Naive B cell (primary cell): ENCODE measurements at regions not wholly inside any gene's neighbourhood (a gene's known extent, or its start where the extent isn't known, plus 50 kb on each side); places are given as distances from the start of the nearest gene placed in this dataset.
"Not testable (repeated sequence)": the region's sequence is repeated elsewhere in the genome, so short reads cannot be mapped to it uniquely, and the experiment has no call there.

Experiments
- ATAC-seq, 2 donors: fragments of 150-1000 bp; cut with Tn5 transposase; 2 replicates each; pipeline ENCODE4 v1.10.0; 2021; ENCODE audit warnings: low read depth in 2 of 2, mild to moderate bottlenecking in 2 of 2, moderate library complexity in 2 of 2
- DNase-seq: peaks from one replicate; pipeline ENCODE4 v3.0.0; 2022
- H3K27ac Mint-ChIP-seq, 6 donors: one replicate each; pipeline ENCODE4 v1.8.0; 2020 to 2022; ENCODE audit warnings: mild to moderate bottlenecking in 6 of 6, mixed read lengths in 6 of 6, moderate library complexity in 5 of 6, inconsistent platforms in 2 of 6
- H3K27me3 Mint-ChIP-seq, 3 donors: one replicate each; pipeline ENCODE4 v1.8.0; 2021 to 2022; ENCODE audit warnings: mixed read lengths in 3 of 3, mild to moderate bottlenecking in 1 of 3
- H3K36me3 Mint-ChIP-seq, 2 donors: one replicate each; pipeline ENCODE4 v1.8.0; 2020 to 2022; ENCODE audit warnings: mixed read lengths in 2 of 2, inconsistent platforms in 1 of 2, mild to moderate bottlenecking in 1 of 2
- H3K4me1 Mint-ChIP-seq, 3 donors: one replicate each; pipeline ENCODE4 v1.8.0; 2020 to 2022; ENCODE audit warnings: mixed read lengths in 3 of 3, inconsistent platforms in 1 of 3, mild to moderate bottlenecking in 1 of 3, moderate library complexity in 1 of 3
- H3K4me3 Mint-ChIP-seq, 8 donors: one replicate each; pipeline ENCODE4 v1.8.0; 2020 to 2022; ENCODE audit warnings: mild to moderate bottlenecking in 8 of 8, mixed read lengths in 8 of 8, moderate library complexity in 8 of 8, inconsistent platforms in 2 of 8
- H3K9me3 Mint-ChIP-seq, 7 donors: one replicate each; pipeline ENCODE4 v1.8.0; 2020 to 2022; ENCODE audit warnings: mixed read lengths in 7 of 7, mild to moderate bottlenecking in 5 of 7, inconsistent platforms in 2 of 7, moderate library complexity in 1 of 7

GRCh38 chr4:153096344-153096743, 107.9 kb upstream of the TRIM2 start:
- ATAC-seq (no peak), DNase-seq (no peak)
- H3K4me1 Mint-ChIP-seq, result no peaks in the 10 kb centered on the region
- no peak overlapping the region for H3K27ac Mint-ChIP-seq
- no peaks in the 10 kb centered on the region for H3K36me3 Mint-ChIP-seq
- no peaks in the 10 kb centered on the region for H3K27me3 Mint-ChIP-seq
- no peaks in the 10 kb centered on the region for H3K9me3 Mint-ChIP-seq
- H3K4me3 Mint-ChIP-seq, result no peak overlapping the region

- Mint-ChIP-seq H3K27ac (no peak overlapping the region), H3K4me3 (no peak overlapping the region), H3K27me3 (no peaks in the 10 kb centered on the region), H3K4me1 (no peaks in the 10 kb centered on the region), H3K36me3 (no peaks in the 10 kb centered on the region), H3K9me3 (no peaks in the 10 kb centered on the region)
- ATAC-seq (no peak), DNase-seq (no peak)
Observed at GRCh38 chr4:153098427-153098826, 105.8 kb upstream of the TRIM2 start.

- no peak overlapping the region for H3K27ac Mint-ChIP-seq
- no peaks in the 10 kb centered on the region for H3K9me3 Mint-ChIP-seq
- peaks cover 0 to 6% of the 10 kb centered on the region in 2 donors for H3K36me3 Mint-ChIP-seq
- H3K4me1 Mint-ChIP-seq, result peaks cover 0 to 5% (median 0%) of the 10 kb centered on the region in 3 donors
- DNase-seq (no peak), ATAC-seq (no peak)
- peaks cover 0 to 10% (median 7%) of the 10 kb centered on the region in 3 donors for H3K27me3 Mint-ChIP-seq
- H3K4me3 Mint-ChIP-seq, result no peak overlapping the region
Observed at GRCh38 chr4:153099391-153100140, 104.7 kb upstream of the TRIM2 start.

DNA sequence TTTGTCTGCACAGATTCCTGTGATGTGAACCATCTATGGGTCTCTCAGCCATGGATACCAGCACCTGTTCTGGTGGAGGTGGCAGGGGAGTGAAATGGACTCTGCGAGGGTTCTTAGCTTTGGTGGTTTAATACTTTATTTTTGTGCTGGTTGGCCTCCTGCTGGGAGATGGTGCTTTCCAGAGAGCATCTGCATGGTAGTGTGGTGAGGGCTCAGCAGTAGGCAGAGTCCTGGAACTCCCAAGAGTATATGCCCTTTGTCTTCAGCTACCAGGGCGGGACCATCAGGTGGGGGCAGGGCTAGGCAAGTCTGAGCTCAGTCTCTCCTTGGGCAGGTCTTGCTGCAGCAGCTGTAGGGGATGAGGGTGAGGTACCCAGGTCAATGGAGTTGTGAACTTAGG, 97.5 kb upstream of the TRIM2 start:
- not testable (repeated sequence) for H3K4me3 Mint-ChIP-seq, DNase-seq, ATAC-seq
- H3K36me3 Mint-ChIP-seq, result peaks cover 0 to 20% of the 10 kb centered on the region in 2 donors
- H3K4me1 Mint-ChIP-seq, result peaks cover 0 to 21% (median 10%) of the 10 kb centered on the region in 3 donors
- H3K9me3 Mint-ChIP-seq, result peaks cover 0 to 16% (median 4%) of the 10 kb centered on the region in 7 donors
- H3K27ac Mint-ChIP-seq, result peak overlapping the region in 1 of 6 donors; percentile 28
- H3K27me3 Mint-ChIP-seq, result peaks cover 0 to 22% (median 19%) of the 10 kb centered on the region in 3 donors

DNA sequence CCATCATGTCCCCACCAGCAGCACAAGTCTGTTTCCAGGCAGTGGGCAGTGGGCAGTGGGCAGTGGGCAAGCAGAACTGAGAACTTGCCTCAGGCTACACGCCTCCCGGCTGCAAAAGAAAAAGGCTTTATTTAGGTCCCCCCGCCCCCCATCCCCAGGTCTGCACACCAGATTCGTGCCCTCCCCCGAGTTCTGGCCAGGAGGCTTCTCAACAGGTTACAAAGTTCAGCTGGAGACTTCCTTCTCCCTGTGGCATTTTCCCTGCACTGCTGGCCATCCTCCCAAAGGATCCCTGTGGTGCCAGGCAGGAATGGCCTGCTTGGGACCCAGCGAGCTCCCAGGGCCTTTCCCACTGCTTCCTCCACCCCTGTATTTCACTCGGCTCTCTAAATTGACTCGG, 97.0 kb upstream of the TRIM2 start:
- Mint-ChIP-seq H3K36me3 (peaks cover 0 to 20% of the 10 kb centered on the region in 2 donors), H3K4me1 (peaks cover 0 to 21% (median 10%) of the 10 kb centered on the region in 3 donors), H3K27ac (no peak overlapping the region), H3K4me3 (peak overlapping the region in 1 of 8 donors; percentile 32), H3K9me3 (peaks cover 0 to 16% (median 4%) of the 10 kb centered on the region in 7 donors), H3K27me3 (peaks cover 0 to 22% (median 19%) of the 10 kb centered on the region in 3 donors)
- ATAC-seq, result no peak
- no peak for DNase-seq

DNA sequence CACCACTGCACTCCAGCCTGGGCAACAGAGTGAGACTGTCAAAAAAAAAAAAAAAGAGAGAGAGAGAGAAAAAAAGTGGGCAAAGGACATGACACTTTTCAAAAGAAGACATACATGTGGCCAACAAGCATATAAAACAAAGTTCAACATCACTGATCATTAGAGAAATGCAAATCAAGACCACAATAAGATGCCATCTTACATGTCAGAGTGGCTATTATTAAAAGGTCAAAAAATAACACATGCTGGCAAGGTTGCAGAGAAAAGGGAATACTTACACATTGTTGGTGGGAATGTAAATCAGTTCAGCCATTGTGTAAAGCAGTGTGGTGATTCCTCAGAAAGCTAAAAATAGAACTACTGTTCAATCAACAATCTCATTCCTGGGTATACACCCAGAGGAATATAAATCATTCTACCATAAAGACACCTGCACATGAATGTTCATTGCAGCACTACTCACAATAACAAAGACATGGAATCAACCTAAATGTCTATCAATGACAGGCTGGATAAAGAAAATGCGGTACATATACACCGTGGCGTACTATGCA, 94.9 kb upstream of the TRIM2 start:
- Mint-ChIP-seq H3K9me3 (peaks cover 0 to 16% (median 4%) of the 10 kb centered on the region in 7 donors), H3K27me3 (peaks cover 0 to 17% (median 11%) of the 10 kb centered on the region in 3 donors), H3K27ac (peak overlapping the region in 4 of 6 donors; percentile 27 to 94 (median 88)), H3K36me3 (peaks cover 0 to 16% of the 10 kb centered on the region in 2 donors), H3K4me1 (peaks cover 0 to 21% (median 7%) of the 10 kb centered on the region in 3 donors), H3K4me3 (peak overlapping the region in 4 of 8 donors; percentile 8 to 82 (median 39))
- peak in 1 of 2 donors; percentile 7 for ATAC-seq
- DNase-seq, result no peak

- Mint-ChIP-seq H3K4me3 (peak overlapping the region in 5 of 8 donors; percentile 20 to 81 (median 40)), H3K9me3 (peaks cover 0 to 9% (median 0%) of the 10 kb centered on the region in 7 donors)
- no peak for DNase-seq
Observed at GRCh38 chr4:153110739-153111138, 93.5 kb upstream of the TRIM2 start.

GRCh38 chr4:153111426-153112040, 92.7 kb upstream of the TRIM2 start:
- ATAC-seq (no peak), DNase-seq (no peak)
- peak overlapping the region in 5 of 6 donors; percentile 3 to 97 (median 84) for H3K27ac Mint-ChIP-seq
- peak overlapping the region in 4 of 8 donors; percentile 6 to 66 (median 37) for H3K4me3 Mint-ChIP-seq
- H3K27me3 Mint-ChIP-seq, result peaks cover 0 to under 1% (median under 1%) of the 10 kb centered on the region in 3 donors
- no peaks in the 10 kb centered on the region for H3K36me3 Mint-ChIP-seq
- H3K4me1 Mint-ChIP-seq, result peaks cover 0 to 29% (median 21%) of the 10 kb centered on the region in 3 donors
- peaks cover 0 to 3% (median 0%) of the 10 kb centered on the region in 7 donors for H3K9me3 Mint-ChIP-seq

More at GRCh38 chr4:153110739-153111138, 93.5 kb upstream of the TRIM2 start:
- ATAC-seq, result no peak
- Mint-ChIP-seq H3K36me3 (peaks cover 0 to 6% of the 10 kb centered on the region in 2 donors), H3K4me1 (peaks cover 0 to 24% (median 14%) of the 10 kb centered on the region in 3 donors), H3K27me3 (peaks cover 0 to 9% (median 9%) of the 10 kb centered on the region in 3 donors), H3K27ac (peak overlapping the region in 5 of 6 donors; percentile 3 to 97 (median 84))

- DNase-seq (peak; percentile 46), ATAC-seq (peak; percentile 31 to 61)
- no peaks in the 10 kb centered on the region for H3K36me3 Mint-ChIP-seq
- H3K27ac Mint-ChIP-seq, result peak overlapping the region in 3 of 6 donors; percentile 3 to 73 (median 68)
- H3K27me3 Mint-ChIP-seq, result no peaks in the 10 kb centered on the region
- H3K4me3 Mint-ChIP-seq, result peak overlapping the region in 2 of 8 donors; percentile 6 to 20
- peaks cover 0 to 3% (median 0%) of the 10 kb centered on the region in 7 donors for H3K9me3 Mint-ChIP-seq
- peaks cover 0 to 29% (median 26%) of the 10 kb centered on the region in 3 donors for H3K4me1 Mint-ChIP-seq
Observed at GRCh38 chr4:153112041-153112441, 92.2 kb upstream of the TRIM2 start.

DNA sequence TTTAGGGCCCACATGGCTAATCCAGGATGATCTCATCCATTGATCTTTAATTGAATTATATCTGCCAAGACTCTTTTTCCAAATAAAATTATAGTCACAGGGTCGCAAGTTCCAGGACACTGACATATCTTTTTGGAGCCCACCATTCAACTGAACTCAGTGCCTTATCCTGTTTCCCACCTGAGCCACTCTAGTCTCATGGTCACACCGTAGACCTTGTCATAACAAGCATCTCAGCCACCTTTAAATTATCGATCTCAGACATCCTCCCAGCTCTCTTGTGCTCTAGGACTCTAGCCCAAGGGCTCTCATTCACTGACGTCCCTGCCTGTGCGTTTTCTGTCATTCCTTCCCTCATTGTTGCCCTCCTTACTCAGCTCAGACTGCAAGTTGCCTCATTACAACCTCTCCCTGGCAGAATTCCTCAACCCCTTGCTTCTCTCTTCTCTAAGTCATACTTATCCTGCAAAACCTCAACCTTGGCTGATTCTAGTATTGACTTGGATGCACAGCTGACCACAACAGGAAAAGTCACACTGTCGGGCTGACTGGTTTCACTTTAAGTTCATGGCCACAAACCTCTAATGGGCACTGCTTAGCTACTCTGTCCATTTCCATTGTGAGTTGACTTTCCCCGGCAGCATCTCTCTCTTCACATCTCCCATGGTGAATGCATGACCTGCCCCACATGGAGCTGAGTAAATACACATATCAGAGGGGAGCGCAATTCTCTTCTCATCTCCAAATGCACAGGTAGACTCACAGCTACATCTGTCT, 91.0 kb upstream of the TRIM2 start:
- Mint-ChIP-seq H3K4me3 (no peak overlapping the region), H3K9me3 (peaks cover 0 to 3% (median 0%) of the 10 kb centered on the region in 7 donors), H3K4me1 (peaks cover 0 to 29% (median 22%) of the 10 kb centered on the region in 3 donors), H3K36me3 (no peaks in the 10 kb centered on the region), H3K27me3 (no peaks in the 10 kb centered on the region), H3K27ac (no peak overlapping the region)
- ATAC-seq (no peak), DNase-seq (no peak)

GRCh38 chr4:153113838-153114105, 90.5 kb upstream of the TRIM2 start:
- Mint-ChIP-seq H3K9me3 (peaks cover 0 to 3% (median 0%) of the 10 kb centered on the region in 7 donors), H3K27me3 (no peaks in the 10 kb centered on the region), H3K27ac (no peak overlapping the region), H3K4me3 (no peak overlapping the region), H3K36me3 (no peaks in the 10 kb centered on the region), H3K4me1 (peaks cover 0 to 29% (median 26%) of the 10 kb centered on the region in 3 donors)
- DNase-seq (no peak), ATAC-seq (no peak)

GRCh38 chr4:153114771-153115321, 89.4 kb upstream of the TRIM2 start:
- Mint-ChIP-seq H3K27me3 (no peaks in the 10 kb centered on the region), H3K4me1 (peaks cover 0 to 26% (median 20%) of the 10 kb centered on the region in 3 donors), H3K4me3 (peak overlapping the region in 4 of 8 donors; percentile 30 to 72 (median 40)), H3K9me3 (no peaks in the 10 kb centered on the region), H3K27ac (peak overlapping the region in 2 of 6 donors; percentile 22 to 91), H3K36me3 (no peaks in the 10 kb centered on the region)
- ATAC-seq (no peak), DNase-seq (no peak)
